H1 (cell line): ENCODE measurements at regions not wholly inside any gene's neighbourhood (a gene's known extent, or its start where the extent isn't known, plus 50 kb on each side); places are given as distances from the start of the nearest gene placed in this dataset.

Experiments
- CREB1 ChIP-seq: IDR thresholded peaks from 2 replicates; pipeline ENCODE4 v1.6.1; 2012; ENCODE audit warnings: inconsistent platforms
- EGR1 ChIP-seq: IDR thresholded peaks from 2 replicates; pipeline ENCODE4 v1.6.1; 2011; ENCODE audit warnings: low read depth, low read length, borderline replicate concordance
- FOSL1 ChIP-seq: IDR thresholded peaks from 2 replicates; pipeline ENCODE4 v1.6.1; 2011; ENCODE audit warnings: mild to moderate bottlenecking, low read depth, low read length, moderate library complexity; ENCODE audit not compliant: insufficient read depth
- RFX5 ChIP-seq: IDR thresholded peaks from 2 replicates; pipeline ENCODE4 v1.6.1; 2011; ENCODE audit warnings: low read depth, low read length, improper control_type of control experiment, borderline replicate concordance
- SAP30 ChIP-seq: fragments of 300-600 bp; sonication (generic); IDR thresholded peaks from 2 replicates; pipeline ENCODE4 v1.7.1; 2012; ENCODE audit warnings: low read length, moderate library complexity, mild to moderate bottlenecking, inconsistent platforms; ENCODE audit not compliant: insufficient read depth, insufficient replicate concordance
- TF ChIP-seq, protein P1 (sequence below): IDR thresholded peaks from 2 replicates; pipeline ENCODE4 v1.6.1; 2011; ENCODE audit warnings: low read length, improper control_type of control experiment

GRCh38 chr2:67702937-67703336 lies 305.8 kb downstream of the ETAA1 start (continued):
- TF ChIP-seq RFX5 (no peak), CREB1 (no peak), EGR1 (no peak), SAP30 (no peak), FOSL1 (no peak)
- TF ChIP-seq, protein P1, sequence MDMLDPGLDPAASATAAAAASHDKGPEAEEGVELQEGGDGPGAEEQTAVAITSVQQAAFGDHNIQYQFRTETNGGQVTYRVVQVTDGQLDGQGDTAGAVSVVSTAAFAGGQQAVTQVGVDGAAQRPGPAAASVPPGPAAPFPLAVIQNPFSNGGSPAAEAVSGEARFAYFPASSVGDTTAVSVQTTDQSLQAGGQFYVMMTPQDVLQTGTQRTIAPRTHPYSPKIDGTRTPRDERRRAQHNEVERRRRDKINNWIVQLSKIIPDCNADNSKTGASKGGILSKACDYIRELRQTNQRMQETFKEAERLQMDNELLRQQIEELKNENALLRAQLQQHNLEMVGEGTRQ: no peak
